ENCODE measurements at regions not wholly inside any gene's neighbourhood (a gene's known extent, or its start where the extent isn't known, plus 50 kb on each side); places are given as distances from the start of the nearest gene placed in this dataset.
"Not testable (repeated sequence)": the region's sequence is repeated elsewhere in the genome, so short reads cannot be mapped to it uniquely, and the experiment has no call there.

GRCh38 chr3:105222568-105223093 lies 144.1 kb upstream of the ALCAM start:
- no peak for DNase-seq (ENCODE audit: low spot score)

- DNase-seq (ENCODE audit: low spot score) = no peak
Measured at GRCh38 chr3:105223815-105224214, 142.9 kb upstream of the ALCAM start.

GRCh38 chr3:105228696-105229095 lies 138.0 kb upstream of the ALCAM start:
- DNase-seq (ENCODE audit: low spot score) = no peak

- DNase-seq (ENCODE audit: low spot score) = no peak
Measured at GRCh38 chr3:105232553-105232952, 134.2 kb upstream of the ALCAM start.

- peak; percentile 6 for DNase-seq (ENCODE audit: low spot score)
Measured at GRCh38 chr3:105233010-105233409, 133.7 kb upstream of the ALCAM start.

GRCh38 chr3:105235221-105235620 lies 131.5 kb upstream of the ALCAM start:
- no peak for DNase-seq (ENCODE audit: low spot score)

GRCh38 chr3:105235785-105236184 lies 130.9 kb upstream of the ALCAM start:
- DNase-seq (ENCODE audit: low spot score) = no peak

- no peak for DNase-seq (ENCODE audit: low spot score)
Measured at GRCh38 chr3:105238367-105238766, 128.3 kb upstream of the ALCAM start.

GRCh38 chr3:105243076-105243475 lies 123.6 kb upstream of the ALCAM start:
- DNase-seq (ENCODE audit: low spot score) = no peak

GRCh38 chr3:105246536-105246935 lies 120.2 kb upstream of the ALCAM start:
- no peak for DNase-seq (ENCODE audit: low spot score)

- DNase-seq (ENCODE audit: low spot score) = no peak
Measured at GRCh38 chr3:105253225-105253624, 113.5 kb upstream of the ALCAM start.

GRCh38 chr3:105254154-105254553 lies 112.6 kb upstream of the ALCAM start:
- no peak for DNase-seq (ENCODE audit: low spot score)

GRCh38 chr3:105255350-105255749 lies 111.4 kb upstream of the ALCAM start:
- no peak for DNase-seq (ENCODE audit: low spot score)

GRCh38 chr3:105259496-105259895 lies 107.2 kb upstream of the ALCAM start:
- no peak for DNase-seq (ENCODE audit: low spot score)

GRCh38 chr3:105260385-105260784 lies 106.3 kb upstream of the ALCAM start:
- no peak for DNase-seq (ENCODE audit: low spot score)

- DNase-seq (ENCODE audit: low spot score) = no peak
Measured at GRCh38 chr3:105274536-105274935, 92.2 kb upstream of the ALCAM start.

GRCh38 chr3:105274958-105275357 lies 91.8 kb upstream of the ALCAM start:
- peak; percentile 2 for DNase-seq (ENCODE audit: low spot score)

- DNase-seq (ENCODE audit: low spot score) = no peak
Measured at GRCh38 chr3:105277656-105278055, 89.1 kb upstream of the ALCAM start.

- DNase-seq (ENCODE audit: low spot score) = no peak
Measured at GRCh38 chr3:105278688-105279087, 88.0 kb upstream of the ALCAM start.

- no peak for DNase-seq (ENCODE audit: low spot score)
Measured at GRCh38 chr3:105281989-105282388, 84.7 kb upstream of the ALCAM start.

GRCh38 chr3:105284876-105285275 lies 81.8 kb upstream of the ALCAM start:
- peak; percentile 5 for DNase-seq (ENCODE audit: low spot score)

- no peak for DNase-seq (ENCODE audit: low spot score)
Measured at GRCh38 chr3:105285653-105286241, 81.0 kb upstream of the ALCAM start.

GRCh38 chr3:105293441-105293840 lies 73.3 kb upstream of the ALCAM start:
- no peak for DNase-seq (ENCODE audit: low spot score)

- not testable (repeated sequence) for DNase-seq (ENCODE audit: low spot score)
Measured at GRCh38 chr3:105296182-105296822, 70.4 kb upstream of the ALCAM start.

All from AG08396 (cell line).